ENCODE measurements at regions not wholly inside any gene's neighbourhood (a gene's known extent, or its start where the extent isn't known, plus 50 kb on each side); places are given as distances from the start of the nearest gene placed in this dataset.
"Not testable (repeated sequence)": the region's sequence is repeated elsewhere in the genome, so short reads cannot be mapped to it uniquely, and the experiment has no call there.

GRCh38 chr2:91857711-91858110 lies 3013.5 kb upstream of the TEKT4 start:
- TF ChIP-seq, protein P1, sequence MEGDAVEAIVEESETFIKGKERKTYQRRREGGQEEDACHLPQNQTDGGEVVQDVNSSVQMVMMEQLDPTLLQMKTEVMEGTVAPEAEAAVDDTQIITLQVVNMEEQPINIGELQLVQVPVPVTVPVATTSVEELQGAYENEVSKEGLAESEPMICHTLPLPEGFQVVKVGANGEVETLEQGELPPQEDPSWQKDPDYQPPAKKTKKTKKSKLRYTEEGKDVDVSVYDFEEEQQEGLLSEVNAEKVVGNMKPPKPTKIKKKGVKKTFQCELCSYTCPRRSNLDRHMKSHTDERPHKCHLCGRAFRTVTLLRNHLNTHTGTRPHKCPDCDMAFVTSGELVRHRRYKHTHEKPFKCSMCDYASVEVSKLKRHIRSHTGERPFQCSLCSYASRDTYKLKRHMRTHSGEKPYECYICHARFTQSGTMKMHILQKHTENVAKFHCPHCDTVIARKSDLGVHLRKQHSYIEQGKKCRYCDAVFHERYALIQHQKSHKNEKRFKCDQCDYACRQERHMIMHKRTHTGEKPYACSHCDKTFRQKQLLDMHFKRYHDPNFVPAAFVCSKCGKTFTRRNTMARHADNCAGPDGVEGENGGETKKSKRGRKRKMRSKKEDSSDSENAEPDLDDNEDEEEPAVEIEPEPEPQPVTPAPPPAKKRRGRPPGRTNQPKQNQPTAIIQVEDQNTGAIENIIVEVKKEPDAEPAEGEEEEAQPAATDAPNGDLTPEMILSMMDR (IDR thresholded peaks at IDR 0.05), result not testable (repeated sequence)
- not testable (repeated sequence) for TF ChIP-seq POLR2AphosphoS5 (IDR thresholded peaks at IDR 0.05; ENCODE audit: low read depth, low read length); SIN3A (IDR thresholded peaks at IDR 0.05; ENCODE audit: borderline replicate concordance, insufficient read depth, low read depth, low read length); TCF7L2 (IDR thresholded peaks at IDR 0.05; ENCODE audit: low read depth, low read length)
